GM19025 (cell line): ENCODE measurements at regions not wholly inside any gene's neighbourhood (a gene's known extent, or its start where the extent isn't known, plus 50 kb on each side); places are given as distances from the start of the nearest gene placed in this dataset.

Experiments
- ATAC-seq: cut with Tn5 transposase; IDR thresholded peaks from one replicate; pipeline ENCODE4 v1.9.1; 2021; ENCODE audit warnings: mild to moderate bottlenecking, low read depth, moderate library complexity; ENCODE audit not compliant: unreplicated experiment

GRCh38 chr2:22885245-22885644, 499.7 kb upstream of the KLHL29 start:
- ATAC-seq: no peak

GRCh38 chr2:22887426-22887825, 497.6 kb upstream of the KLHL29 start:
- no peak for ATAC-seq

- ATAC-seq: no peak
These were observed 497.1 kb upstream of the KLHL29 start for GRCh38 chr2:22887845-22888244.

GRCh38 chr2:22890132-22890531, 494.8 kb upstream of the KLHL29 start:
- ATAC-seq: no peak

GRCh38 chr2:22893761-22894517, 491.0 kb upstream of the KLHL29 start:
- ATAC-seq: no peak

- no peak for ATAC-seq
These were observed 490.2 kb upstream of the KLHL29 start for GRCh38 chr2:22894761-22895160.

GRCh38 chr2:22897428-22897827, 487.6 kb upstream of the KLHL29 start:
- ATAC-seq: no peak

GRCh38 chr2:22900674-22901073, 484.3 kb upstream of the KLHL29 start:
- no peak for ATAC-seq

- ATAC-seq: no peak
These were observed 483.4 kb upstream of the KLHL29 start for GRCh38 chr2:22901471-22902179.

- no peak for ATAC-seq
These were observed 482.8 kb upstream of the KLHL29 start for GRCh38 chr2:22902180-22902550.

GRCh38 chr2:22902662-22903165, 482.3 kb upstream of the KLHL29 start:
- ATAC-seq: no peak

- no peak for ATAC-seq
These were observed 481.4 kb upstream of the KLHL29 start for GRCh38 chr2:22903616-22904015.

GRCh38 chr2:22904126-22904684, 480.8 kb upstream of the KLHL29 start:
- no peak for ATAC-seq

- no peak for ATAC-seq
These were observed 477.6 kb upstream of the KLHL29 start for GRCh38 chr2:22907330-22907729.

- no peak for ATAC-seq
These were observed 472.6 kb upstream of the KLHL29 start for GRCh38 chr2:22912398-22912797.

- no peak for ATAC-seq
These were observed 455.0 kb upstream of the KLHL29 start for GRCh38 chr2:22929998-22930397.

GRCh38 chr2:22930781-22931180, 454.2 kb upstream of the KLHL29 start:
- no peak for ATAC-seq

GRCh38 chr2:22932288-22932687, 452.7 kb upstream of the KLHL29 start:
- no peak for ATAC-seq

- ATAC-seq: no peak
These were observed 450.2 kb upstream of the KLHL29 start for GRCh38 chr2:22934747-22935146.

- ATAC-seq: no peak
These were observed 442.5 kb upstream of the KLHL29 start for GRCh38 chr2:22942441-22942840.

GRCh38 chr2:22944143-22944542, 440.8 kb upstream of the KLHL29 start:
- no peak for ATAC-seq

- ATAC-seq: no peak
These were observed 438.4 kb upstream of the KLHL29 start for GRCh38 chr2:22946553-22946952.
